ENCODE measurements at regions not wholly inside any gene's neighbourhood (a gene's known extent, or its start where the extent isn't known, plus 50 kb on each side); places are given as distances from the start of the nearest gene placed in this dataset.

DNA sequence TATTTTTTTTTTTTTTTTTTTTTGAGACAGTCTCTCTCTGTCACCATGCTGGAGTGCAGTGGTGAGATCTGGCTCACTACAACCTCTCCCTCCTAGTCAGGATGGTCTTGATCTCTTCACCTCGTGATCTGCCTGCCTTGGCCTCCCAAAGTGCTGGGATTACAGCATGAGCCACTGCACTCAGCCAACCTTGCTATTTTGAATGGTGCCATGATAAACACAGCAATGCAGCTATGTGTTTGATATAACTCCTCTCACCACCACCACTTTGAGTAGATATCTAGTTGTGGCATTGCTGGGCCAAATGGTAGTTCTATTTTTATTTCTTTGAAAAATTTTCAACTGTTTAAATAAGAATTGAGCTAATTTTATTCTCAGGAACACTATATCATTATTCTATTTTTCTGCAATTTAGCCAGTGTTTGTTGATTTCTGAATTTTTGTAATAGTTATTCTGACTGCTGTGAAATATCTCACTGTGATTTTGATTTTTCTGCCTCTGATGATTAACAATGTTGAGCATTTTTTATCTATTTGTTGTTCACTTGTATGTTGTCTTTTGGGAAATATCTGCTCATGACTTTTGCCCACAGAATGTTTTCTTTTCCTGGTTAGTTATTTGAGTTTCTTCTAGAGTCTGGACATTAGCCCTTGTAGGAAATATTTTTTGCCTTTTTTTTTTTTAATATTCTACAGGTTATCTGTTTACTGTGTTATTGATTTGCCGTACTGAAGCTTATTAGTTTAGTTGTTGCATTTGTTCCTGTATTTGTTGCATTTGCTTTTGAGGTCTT, 257.5 kb upstream of the RBMY1B start:
- H3K27ac ChIP-seq = peak overlapping the region; percentile 31
- TF ChIP-seq, protein P1, sequence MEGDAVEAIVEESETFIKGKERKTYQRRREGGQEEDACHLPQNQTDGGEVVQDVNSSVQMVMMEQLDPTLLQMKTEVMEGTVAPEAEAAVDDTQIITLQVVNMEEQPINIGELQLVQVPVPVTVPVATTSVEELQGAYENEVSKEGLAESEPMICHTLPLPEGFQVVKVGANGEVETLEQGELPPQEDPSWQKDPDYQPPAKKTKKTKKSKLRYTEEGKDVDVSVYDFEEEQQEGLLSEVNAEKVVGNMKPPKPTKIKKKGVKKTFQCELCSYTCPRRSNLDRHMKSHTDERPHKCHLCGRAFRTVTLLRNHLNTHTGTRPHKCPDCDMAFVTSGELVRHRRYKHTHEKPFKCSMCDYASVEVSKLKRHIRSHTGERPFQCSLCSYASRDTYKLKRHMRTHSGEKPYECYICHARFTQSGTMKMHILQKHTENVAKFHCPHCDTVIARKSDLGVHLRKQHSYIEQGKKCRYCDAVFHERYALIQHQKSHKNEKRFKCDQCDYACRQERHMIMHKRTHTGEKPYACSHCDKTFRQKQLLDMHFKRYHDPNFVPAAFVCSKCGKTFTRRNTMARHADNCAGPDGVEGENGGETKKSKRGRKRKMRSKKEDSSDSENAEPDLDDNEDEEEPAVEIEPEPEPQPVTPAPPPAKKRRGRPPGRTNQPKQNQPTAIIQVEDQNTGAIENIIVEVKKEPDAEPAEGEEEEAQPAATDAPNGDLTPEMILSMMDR (conservative IDR thresholded peaks at IDR 0.05) = no peak

DNA sequence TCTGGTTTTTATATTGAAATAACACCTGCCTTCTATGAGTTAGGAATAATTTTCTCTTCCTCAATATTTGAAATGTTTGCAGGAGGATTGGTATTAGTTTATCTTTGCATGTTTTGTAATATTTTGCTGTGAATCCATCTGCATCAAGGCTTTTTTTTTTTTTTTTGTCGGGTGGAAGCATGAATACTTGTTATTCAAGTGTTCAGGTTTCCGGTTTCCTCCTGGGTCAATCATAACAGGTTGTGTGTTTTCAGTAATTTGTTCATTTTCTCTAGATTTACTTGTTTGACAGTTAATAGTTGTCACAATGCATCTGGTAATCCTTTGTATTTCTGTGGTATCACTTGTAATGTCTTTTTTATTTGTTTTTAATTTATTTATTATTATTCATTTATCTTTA, 256.7 kb upstream of the RBMY1B start:
- TF ChIP-seq, protein P1 (conservative IDR thresholded peaks at IDR 0.05) = no peak
- H3K27ac ChIP-seq = peak overlapping the region; percentile 31

DNA sequence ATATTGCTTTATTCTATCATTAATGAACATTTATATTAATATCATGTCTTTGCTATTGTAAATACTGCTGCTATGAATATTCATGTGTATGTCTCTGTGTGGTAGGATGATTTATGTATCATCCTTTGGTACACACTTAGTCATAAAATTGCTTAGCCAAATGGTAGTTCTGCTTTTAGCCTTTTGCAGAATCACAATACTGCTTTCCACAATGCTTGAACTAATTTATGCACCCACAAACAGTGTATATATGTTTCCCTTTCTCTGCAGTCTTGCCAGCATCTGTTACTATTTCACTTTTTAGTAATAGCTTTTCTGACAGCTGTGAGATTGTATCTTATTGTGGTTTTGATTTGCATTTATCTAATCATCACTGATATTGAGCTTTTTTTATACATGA, 254.3 kb upstream of the RBMY1B start:
- TF ChIP-seq, protein P1 (conservative IDR thresholded peaks at IDR 0.05) = no peak
- no peak overlapping the region for H3K27ac ChIP-seq

- no peak overlapping the region for H3K27ac ChIP-seq
- TF ChIP-seq, protein P1 (conservative IDR thresholded peaks at IDR 0.05) = no peak
Observed at GRCh38 chrY:21259707-21260106, 251.4 kb upstream of the RBMY1B start.

DNA sequence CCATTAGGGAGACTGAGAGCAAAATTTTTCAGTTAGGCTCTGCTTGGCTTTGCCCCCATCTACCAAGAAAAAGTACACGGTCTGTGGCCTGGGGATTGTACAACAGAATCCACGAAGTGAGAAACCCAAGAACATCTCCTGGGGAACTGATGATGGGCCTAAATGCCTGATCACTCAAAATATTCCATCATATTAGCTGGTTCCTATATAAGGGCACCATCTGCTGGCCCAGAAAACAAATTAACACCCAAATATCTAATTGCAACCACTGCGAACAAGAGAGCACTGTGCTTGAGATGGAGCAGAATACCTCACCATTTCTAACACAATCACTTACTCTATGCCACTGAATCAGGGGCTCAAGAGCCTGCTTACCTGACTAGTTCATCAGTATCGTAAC, 250.8 kb upstream of the RBMY1B start:
- TF ChIP-seq, protein P1 (conservative IDR thresholded peaks at IDR 0.05) = peak; percentile 51
- H3K27ac ChIP-seq = no peak overlapping the region

GRCh38 chrY:21261158-21261557, 250.0 kb upstream of the RBMY1B start:
- H3K27ac ChIP-seq = no peak overlapping the region
- TF ChIP-seq, protein P1 (conservative IDR thresholded peaks at IDR 0.05) = no peak

- TF ChIP-seq, protein P1 (conservative IDR thresholded peaks at IDR 0.05) = no peak
- H3K27ac ChIP-seq = peak overlapping the region; percentile 35; the same call in 1 of the 2 replicates
Observed at GRCh38 chrY:21266751-21267150, 244.4 kb upstream of the RBMY1B start.

Measured in VCaP (cell line).